SU-DHL-6 (cell line): ENCODE measurements at regions not wholly inside any gene's neighbourhood (a gene's known extent, or its start where the extent isn't known, plus 50 kb on each side); places are given as distances from the start of the nearest gene placed in this dataset.

Experiments
- H2AFZ ChIP-seq: fragments of 200-600 bp; sonication (generic); 2 replicates; pipeline ENCODE4 v1.6.1; 2014; ENCODE audit warnings: low read depth, mild to moderate bottlenecking, moderate library complexity, mixed read lengths, antibody characterized with exemption, low read length; ENCODE audit not compliant: severe bottlenecking
- H3F3A ChIP-seq: fragments of 200-600 bp; shearing (Covaris generic); 2 replicates; pipeline ENCODE4 v1.6.0; 2016; ENCODE audit warnings: antibody characterized with exemption, mild to moderate bottlenecking; ENCODE audit not compliant: insufficient read depth
- H3K27ac ChIP-seq: fragments of 200-600 bp; sonication (generic); 2 replicates; pipeline ENCODE4 v1.5.1; 2016; ENCODE audit warnings: low read depth, mild to moderate bottlenecking, low read length, moderate library complexity, mixed read lengths
- H3K27me3 ChIP-seq: fragments of 200-600 bp; sonication (generic), shearing (Covaris generic); 2 replicates; pipeline ENCODE4 v1.6.0; 2014; ENCODE audit warnings: mild to moderate bottlenecking, low read length
- H3K36me3 ChIP-seq: fragments of 200-600 bp; sonication (generic); 2 replicates; pipeline ENCODE4 v1.6.1; 2014; ENCODE audit warnings: mild to moderate bottlenecking, low read length, mixed read lengths
- H3K4me2 ChIP-seq: fragments of 300-600, 200-600 bp; shearing (Covaris generic), sonication (generic); 2 replicates; pipeline ENCODE4 v1.6.0; 2014; ENCODE audit warnings: low read length, low read depth, mild to moderate bottlenecking; ENCODE audit not compliant: poor library complexity, severe bottlenecking
- H3K4me3 ChIP-seq: fragments of 200-600 bp; sonication (generic); 2 replicates; pipeline ENCODE4 v1.5.1; 2014; ENCODE audit warnings: antibody characterized with exemption, low read length, mild to moderate bottlenecking, mixed read lengths; ENCODE audit not compliant: insufficient read depth, poor library complexity, severe bottlenecking
- H3K79me2 ChIP-seq: fragments of 200-600 bp; sonication (generic); 2 replicates; pipeline ENCODE4 v1.6.1; 2014; ENCODE audit warnings: mild to moderate bottlenecking, low read length, moderate library complexity; ENCODE audit not compliant: insufficient read depth
- H3K9ac ChIP-seq: fragments of 200-600 bp; sonication (generic); 2 replicates; pipeline ENCODE4 v1.7.0; 2014; ENCODE audit warnings: mild to moderate bottlenecking, low read length
- H3K9me2 ChIP-seq: fragments of 200-600 bp; sonication (generic); replicated peaks from 2 replicates; pipeline ENCODE4 v1.6.1; 2014; ENCODE audit warnings: low read length; ENCODE audit not compliant: insufficient read depth
- H3K9me3 ChIP-seq: fragments of 200-600 bp; sonication (generic); 2 replicates; pipeline ENCODE4 v1.6.1; 2014; ENCODE audit warnings: low read length, mixed read lengths; ENCODE audit not compliant: insufficient read depth
- H4K20me1 ChIP-seq: fragments of 200-600 bp; sonication (generic); 2 replicates; pipeline ENCODE4 v1.6.1; 2014; ENCODE audit warnings: low read depth, mild to moderate bottlenecking, antibody characterized with exemption, low read length, moderate library complexity, mixed read lengths
- EZH2phosphoT487 ChIP-seq: fragments of 200-600 bp; sonication (generic), shearing (Covaris generic); conservative IDR thresholded peaks from 2 replicates; pipeline ENCODE4 v1.6.1; 2018; ENCODE audit warnings: mild to moderate bottlenecking, antibody characterized with exemption, low read length, moderate library complexity, mixed read lengths
- TF ChIP-seq, protein P1 (sequence below): fragments of 200-600 bp; sonication (generic); IDR thresholded peaks from one replicate; pipeline ENCODE4 v1.5.1; 2017; ENCODE audit warnings: antibody characterized with exemption, mild to moderate bottlenecking, low read length, moderate library complexity; ENCODE audit not compliant: insufficient read depth, poor library complexity, severe bottlenecking

DNA sequence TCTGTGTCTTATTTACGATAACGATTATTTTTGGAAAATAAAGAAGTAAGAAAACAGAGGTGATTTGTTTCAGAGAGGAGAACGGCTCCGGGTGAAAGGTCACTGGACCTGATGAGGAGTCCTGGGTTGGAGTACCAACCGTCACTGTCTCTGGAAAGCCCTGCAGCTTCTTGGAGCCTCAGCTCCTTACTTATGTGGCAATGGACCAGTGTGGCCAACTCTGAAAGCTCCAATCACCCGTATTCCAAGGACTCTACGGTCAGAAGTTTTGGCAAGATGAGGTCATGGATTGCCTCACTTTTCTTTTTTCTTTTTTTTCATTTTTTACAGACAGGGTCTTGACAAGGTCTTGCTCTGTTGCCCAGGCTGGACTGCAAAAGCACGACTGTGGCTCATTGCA, 84.8 kb downstream of the KLF4 start:
- Histone ChIP-seq H3K4me3 (no peak overlapping the region), H3K27ac (no peak overlapping the region), H3K9me3 (no peaks in the 10 kb centered on the region), H3K36me3 (no peaks in the 10 kb centered on the region), H2AFZ (no peak overlapping the region), H3K9ac (no peak overlapping the region), H3F3A (no peaks in the 10 kb centered on the region), H3K9me2 (no peaks in the 10 kb centered on the region), H3K79me2 (no peaks in the 10 kb centered on the region), H3K4me2 (no peak overlapping the region), H4K20me1 (no peaks in the 10 kb centered on the region), H3K27me3 (no peaks in the 10 kb centered on the region)
- TF ChIP-seq, protein P1, sequence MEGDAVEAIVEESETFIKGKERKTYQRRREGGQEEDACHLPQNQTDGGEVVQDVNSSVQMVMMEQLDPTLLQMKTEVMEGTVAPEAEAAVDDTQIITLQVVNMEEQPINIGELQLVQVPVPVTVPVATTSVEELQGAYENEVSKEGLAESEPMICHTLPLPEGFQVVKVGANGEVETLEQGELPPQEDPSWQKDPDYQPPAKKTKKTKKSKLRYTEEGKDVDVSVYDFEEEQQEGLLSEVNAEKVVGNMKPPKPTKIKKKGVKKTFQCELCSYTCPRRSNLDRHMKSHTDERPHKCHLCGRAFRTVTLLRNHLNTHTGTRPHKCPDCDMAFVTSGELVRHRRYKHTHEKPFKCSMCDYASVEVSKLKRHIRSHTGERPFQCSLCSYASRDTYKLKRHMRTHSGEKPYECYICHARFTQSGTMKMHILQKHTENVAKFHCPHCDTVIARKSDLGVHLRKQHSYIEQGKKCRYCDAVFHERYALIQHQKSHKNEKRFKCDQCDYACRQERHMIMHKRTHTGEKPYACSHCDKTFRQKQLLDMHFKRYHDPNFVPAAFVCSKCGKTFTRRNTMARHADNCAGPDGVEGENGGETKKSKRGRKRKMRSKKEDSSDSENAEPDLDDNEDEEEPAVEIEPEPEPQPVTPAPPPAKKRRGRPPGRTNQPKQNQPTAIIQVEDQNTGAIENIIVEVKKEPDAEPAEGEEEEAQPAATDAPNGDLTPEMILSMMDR, result no peak
- no peak for TF ChIP-seq EZH2phosphoT487

DNA sequence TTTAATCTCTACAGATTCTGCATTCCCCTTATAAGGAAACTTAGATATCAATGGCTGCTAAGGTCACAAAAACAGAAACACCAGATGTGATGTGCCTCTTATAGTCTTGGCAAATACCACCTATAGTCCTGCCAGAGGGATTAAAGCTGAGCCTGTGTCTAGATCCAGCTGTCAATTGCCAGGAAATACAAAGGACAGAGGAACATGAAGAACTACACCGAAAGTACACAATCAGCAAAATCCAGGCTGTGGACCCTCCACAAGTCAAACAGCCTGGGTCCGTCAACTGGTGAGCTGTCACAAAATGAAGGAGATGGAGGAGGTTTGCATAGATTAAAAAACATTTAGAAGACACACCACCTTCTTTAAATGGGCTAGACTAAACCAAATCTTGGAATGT, 85.4 kb downstream of the KLF4 start:
- Histone ChIP-seq H3K4me3 (no peak overlapping the region), H3K79me2 (no peaks in the 10 kb centered on the region), H3K9ac (no peak overlapping the region), H2AFZ (no peak overlapping the region), H4K20me1 (no peaks in the 10 kb centered on the region), H3K27me3 (no peaks in the 10 kb centered on the region), H3F3A (no peaks in the 10 kb centered on the region), H3K27ac (no peak overlapping the region), H3K9me2 (no peaks in the 10 kb centered on the region), H3K4me2 (no peak overlapping the region), H3K9me3 (no peaks in the 10 kb centered on the region), H3K36me3 (no peaks in the 10 kb centered on the region)
- no peak for TF ChIP-seq EZH2phosphoT487
- TF ChIP-seq, protein P1, result no peak

DNA sequence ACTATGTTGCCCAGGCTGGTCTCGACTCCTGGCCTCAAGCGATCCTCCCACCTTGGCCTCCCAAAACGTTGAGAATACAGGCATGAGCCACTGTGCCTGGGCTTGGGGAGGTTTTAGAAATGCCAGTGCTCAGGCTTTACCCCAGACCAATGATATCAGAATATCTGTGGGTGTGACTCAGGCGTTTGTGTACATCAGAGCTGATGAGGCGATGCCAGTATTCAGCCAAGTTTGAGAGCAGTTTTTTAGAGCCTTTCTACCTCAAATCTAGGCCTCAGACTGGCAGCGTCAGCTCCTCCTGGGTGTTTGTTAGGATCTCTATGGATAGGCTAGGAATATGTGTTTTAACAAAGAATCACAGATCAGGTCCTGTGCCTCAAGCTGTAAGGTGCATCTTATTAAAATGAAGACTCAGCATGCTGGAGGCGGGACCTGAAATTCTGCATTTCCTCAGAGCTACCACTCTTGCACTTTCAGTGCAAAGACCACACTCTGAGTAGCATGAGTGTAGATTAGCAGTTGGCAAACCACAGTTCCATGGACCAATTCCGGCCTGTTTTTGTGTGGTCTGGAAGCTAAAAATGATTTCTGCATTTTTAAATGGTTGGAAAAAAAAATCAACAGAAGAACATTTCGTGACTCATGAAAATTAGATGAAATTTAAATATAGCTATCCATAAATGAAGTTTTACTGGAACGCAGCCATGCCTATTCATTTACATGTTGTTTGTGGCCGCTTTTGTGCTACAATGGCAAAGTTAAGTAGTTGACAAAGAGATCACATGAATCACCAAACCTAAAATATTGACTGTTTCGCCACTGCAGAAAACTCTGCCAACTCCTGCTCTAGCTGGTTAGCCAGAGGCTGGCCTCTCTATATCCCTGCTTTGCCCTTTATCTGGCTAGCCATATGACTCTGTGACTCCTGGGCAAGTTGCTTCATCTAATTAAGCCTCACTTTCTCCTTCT, 92.2 kb downstream of the KLF4 start:
- H3K4me2 ChIP-seq, result no peak overlapping the region
- TF ChIP-seq, protein P1, result no peak
- TF ChIP-seq EZH2phosphoT487, result no peak
- no peak overlapping the region for H2AFZ ChIP-seq
- H3K9ac ChIP-seq, result no peak overlapping the region
- H3K9me3 ChIP-seq, result no peaks in the 10 kb centered on the region
- no peaks in the 10 kb centered on the region for H4K20me1 ChIP-seq
- no peaks in the 10 kb centered on the region for H3K36me3 ChIP-seq
- no peaks in the 10 kb centered on the region for H3K9me2 ChIP-seq
- H3F3A ChIP-seq, result no peaks in the 10 kb centered on the region
- no peaks in the 10 kb centered on the region for H3K79me2 ChIP-seq
- no peaks in the 10 kb centered on the region for H3K27me3 ChIP-seq
- no peak overlapping the region for H3K4me3 ChIP-seq
- H3K27ac ChIP-seq, result no peak overlapping the region
